ENCODE measurements at regions not wholly inside any gene's neighbourhood (a gene's known extent, or its start where the extent isn't known, plus 50 kb on each side); places are given as distances from the start of the nearest gene placed in this dataset.

DNA sequence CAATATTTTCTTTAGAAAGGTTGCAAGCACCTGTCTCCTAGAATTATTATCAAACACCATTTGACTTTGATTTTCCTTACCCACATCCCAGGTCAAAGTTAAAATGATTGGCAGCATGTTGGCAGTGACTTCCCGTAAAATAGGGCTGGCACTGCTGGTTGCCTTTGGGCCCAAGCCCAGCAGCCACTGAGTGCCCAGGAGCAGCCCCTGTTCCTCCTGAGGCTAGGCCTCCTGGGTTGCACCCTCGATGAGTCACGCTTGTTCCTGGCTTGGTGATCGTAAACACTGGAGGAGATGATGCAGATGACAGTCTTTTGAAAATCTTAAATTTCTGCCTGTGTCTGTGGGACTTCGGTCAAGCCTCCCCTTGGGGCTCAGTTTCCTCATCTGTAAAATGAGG lies 290.0 kb downstream of the TLE3 start:
- no peak for TF ChIP-seq EZH2phosphoT487 (IDR thresholded peaks at IDR 0.05; ENCODE audit: borderline replicate concordance)
- TF ChIP-seq, protein P1, sequence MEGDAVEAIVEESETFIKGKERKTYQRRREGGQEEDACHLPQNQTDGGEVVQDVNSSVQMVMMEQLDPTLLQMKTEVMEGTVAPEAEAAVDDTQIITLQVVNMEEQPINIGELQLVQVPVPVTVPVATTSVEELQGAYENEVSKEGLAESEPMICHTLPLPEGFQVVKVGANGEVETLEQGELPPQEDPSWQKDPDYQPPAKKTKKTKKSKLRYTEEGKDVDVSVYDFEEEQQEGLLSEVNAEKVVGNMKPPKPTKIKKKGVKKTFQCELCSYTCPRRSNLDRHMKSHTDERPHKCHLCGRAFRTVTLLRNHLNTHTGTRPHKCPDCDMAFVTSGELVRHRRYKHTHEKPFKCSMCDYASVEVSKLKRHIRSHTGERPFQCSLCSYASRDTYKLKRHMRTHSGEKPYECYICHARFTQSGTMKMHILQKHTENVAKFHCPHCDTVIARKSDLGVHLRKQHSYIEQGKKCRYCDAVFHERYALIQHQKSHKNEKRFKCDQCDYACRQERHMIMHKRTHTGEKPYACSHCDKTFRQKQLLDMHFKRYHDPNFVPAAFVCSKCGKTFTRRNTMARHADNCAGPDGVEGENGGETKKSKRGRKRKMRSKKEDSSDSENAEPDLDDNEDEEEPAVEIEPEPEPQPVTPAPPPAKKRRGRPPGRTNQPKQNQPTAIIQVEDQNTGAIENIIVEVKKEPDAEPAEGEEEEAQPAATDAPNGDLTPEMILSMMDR (conservative IDR thresholded peaks at IDR 0.05; ENCODE audit: low read length) = no peak

All from Loucy (cell line).